HG02885 (cell line): ENCODE measurements at regions not wholly inside any gene's neighbourhood (a gene's known extent, or its start where the extent isn't known, plus 50 kb on each side); places are given as distances from the start of the nearest gene placed in this dataset.

Experiments used
- ATAC-seq: cut with Tn5 transposase; IDR thresholded peaks from one replicate; pipeline ENCODE4 v1.9.1; 2021; ENCODE audit warnings: mild to moderate bottlenecking; ENCODE audit not compliant: unreplicated experiment, poor library complexity

DNA sequence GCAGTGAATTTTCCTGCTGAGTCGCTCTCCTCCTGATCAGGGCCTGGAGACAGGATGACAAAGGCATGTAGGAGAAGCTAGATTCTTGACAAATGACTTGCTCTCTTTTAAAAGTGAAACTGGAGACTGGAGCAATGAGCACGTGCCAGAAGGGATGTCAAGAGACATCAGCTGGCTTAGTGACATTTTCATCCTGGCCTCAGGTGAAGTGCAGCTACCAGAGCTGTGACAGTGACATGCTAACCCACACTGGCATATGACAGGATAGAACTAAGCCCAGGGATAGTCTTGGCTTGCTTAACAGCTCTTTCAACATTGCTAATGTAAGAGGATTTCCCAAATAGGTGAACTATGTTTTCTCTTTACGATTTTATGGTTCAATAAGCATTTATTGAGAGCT lies 757.5 kb upstream of the DDX18 start:
- no peak for ATAC-seq

DNA sequence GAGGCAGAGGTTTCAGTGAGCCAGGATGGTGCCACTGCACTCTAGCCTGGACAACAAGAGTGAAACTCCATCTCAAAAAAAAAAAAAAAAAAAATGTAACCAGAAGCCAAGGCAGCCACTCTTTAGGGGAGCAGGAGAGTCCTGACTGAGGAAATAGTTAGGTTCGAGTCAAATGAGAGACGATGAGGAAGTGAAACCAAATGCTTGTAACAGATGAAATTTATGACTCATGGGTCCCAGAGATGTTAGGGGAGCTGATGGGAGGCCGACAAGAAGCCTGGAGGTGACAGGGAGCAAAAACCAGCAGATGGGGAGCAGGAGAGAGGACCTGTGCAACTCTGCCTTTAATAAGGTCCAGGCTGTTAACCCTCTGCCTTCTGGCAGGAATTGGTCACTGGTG lies 756.1 kb upstream of the DDX18 start:
- peak; percentile 97 for ATAC-seq

DNA sequence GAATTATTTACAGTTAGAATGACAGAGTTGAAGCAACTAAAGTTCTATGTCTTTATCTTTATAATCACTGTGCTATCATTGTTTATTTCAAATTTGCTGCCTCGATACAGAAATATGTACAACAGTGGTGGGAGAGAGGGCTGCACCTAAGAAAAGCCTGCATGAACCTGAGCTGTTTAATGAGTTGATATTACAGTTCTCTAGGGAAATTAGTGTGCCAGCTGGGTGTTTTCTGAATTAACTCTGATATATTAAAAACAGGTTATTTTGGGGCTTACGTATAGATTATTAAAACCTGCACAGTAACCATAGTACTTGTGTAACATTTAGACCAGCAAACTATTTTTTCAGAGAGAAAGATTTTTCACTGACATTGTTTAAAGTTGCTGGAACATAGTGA lies 750.5 kb upstream of the DDX18 start:
- ATAC-seq, result no peak

DNA sequence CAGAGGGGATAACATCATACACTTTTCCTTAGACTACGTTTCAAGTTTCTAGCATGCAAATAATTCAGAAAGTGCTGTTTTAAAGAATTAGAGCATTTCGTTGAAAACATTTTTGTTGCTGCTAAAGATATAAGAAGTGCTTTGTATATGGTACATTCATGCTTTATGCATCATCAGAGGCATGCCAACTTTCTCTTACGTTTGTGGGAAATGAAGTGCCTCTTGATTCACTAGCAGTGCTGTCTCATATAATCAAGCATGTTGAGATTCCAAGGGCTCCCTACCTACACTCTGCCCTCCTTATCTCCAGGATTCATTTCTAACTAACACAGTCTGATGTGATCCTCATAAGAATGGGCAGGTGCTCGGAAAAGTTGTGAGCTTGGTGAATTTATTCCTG lies 748.6 kb upstream of the DDX18 start:
- ATAC-seq, result no peak

DNA sequence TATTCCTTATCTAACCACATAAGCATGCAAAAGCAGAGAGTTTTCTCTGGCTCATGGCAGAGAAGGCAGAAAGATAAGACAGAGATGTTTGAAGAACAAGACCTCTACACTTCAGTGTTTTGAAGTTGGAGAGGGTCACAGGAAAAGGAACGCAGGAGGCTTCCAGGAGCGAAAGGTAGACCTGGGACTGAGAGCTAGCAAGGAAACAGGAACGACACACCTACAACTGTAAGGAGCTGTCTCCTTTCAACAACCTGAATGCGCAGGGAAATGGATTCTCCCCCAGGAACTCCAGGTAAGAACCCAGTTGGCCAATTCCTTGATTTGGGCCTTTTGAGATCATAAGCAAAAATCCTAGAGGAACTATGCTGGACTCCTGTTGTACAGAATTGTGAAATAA lies 746.6 kb upstream of the DDX18 start:
- ATAC-seq, result no peak

DNA sequence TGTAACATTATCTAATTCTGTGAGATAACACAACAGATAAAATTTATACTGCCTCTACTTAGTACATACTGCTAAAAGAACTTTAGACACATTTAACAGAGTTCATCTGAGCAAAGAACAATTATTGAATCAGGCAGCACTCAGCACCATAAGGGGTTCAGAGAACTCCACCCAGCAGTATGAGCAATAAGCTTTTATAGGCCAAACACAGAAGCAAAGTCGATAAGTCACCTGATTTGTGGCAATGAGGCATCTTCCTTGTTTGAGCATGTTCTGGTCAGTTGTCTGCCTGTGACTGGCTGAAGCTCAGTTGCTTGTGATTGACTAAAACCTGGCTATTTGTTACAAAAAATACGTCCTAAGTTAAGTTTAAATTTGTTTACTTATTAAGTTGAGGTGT lies 746.1 kb upstream of the DDX18 start:
- no peak for ATAC-seq

DNA sequence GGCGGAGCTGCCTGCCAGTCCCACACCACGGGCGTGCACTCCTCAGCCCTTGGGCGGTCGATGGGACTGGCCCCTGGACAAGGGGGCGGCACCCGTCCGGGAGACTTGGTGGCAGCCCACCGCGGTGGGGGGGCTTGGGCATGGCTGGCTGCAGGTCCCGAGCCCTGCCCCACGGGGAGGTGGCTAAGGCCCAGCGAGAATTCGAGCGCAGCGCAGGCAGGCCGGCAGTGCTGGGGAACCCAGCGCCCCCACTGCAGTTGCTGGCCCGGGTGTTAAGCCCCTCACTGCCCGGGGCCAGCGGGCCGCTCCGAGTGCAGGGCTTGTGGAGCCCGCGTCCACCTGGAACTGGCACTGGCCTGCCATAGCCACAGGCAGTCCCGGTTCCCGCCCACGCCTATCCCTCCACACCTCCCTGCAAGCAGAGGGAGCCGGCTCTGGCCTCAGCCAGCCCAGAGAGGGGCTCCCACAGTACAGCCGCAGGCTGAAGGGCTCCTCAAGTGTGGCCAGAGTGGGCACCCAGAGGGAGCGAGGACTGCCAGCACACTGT lies 742.9 kb upstream of the DDX18 start:
- ATAC-seq, result no peak

DNA sequence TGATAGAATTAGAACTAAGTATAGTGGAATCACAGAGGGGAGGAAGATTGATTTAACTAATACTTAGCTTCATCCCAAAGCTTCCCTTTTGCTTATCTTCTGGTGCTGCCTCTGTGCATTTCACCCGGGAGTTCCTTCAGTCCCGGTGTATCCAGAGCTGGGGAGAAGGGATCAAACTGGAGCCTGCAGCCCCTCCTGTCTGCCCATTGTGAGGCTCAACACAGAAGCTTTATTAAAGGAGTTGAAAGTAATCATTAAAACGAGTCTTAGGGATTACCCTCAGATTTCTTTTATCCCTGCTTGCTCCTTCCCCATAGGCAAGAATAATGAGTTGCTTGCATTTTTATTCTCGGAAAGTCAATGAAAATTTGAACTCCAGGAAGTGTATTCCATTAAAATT lies 739.7 kb upstream of the DDX18 start:
- ATAC-seq, result no peak

DNA sequence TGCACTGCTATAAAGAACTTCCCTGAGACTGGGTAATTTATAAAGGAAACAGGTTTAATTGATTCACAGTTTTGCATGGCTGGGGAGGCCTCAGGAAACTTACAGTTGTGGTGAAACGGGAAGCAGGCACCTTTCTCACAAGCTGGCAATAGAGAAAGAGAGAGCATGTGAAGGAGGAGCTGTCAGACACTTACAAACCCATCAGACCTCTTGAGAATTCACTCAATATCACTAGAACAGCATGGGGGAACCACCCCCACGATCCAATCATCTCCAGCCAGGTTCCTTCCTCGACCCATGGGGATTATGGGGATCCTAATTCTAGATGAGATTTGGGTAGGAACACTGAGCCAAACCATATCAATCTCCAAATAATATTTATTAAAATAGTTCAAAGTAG lies 729.2 kb upstream of the DDX18 start:
- no peak for ATAC-seq

DNA sequence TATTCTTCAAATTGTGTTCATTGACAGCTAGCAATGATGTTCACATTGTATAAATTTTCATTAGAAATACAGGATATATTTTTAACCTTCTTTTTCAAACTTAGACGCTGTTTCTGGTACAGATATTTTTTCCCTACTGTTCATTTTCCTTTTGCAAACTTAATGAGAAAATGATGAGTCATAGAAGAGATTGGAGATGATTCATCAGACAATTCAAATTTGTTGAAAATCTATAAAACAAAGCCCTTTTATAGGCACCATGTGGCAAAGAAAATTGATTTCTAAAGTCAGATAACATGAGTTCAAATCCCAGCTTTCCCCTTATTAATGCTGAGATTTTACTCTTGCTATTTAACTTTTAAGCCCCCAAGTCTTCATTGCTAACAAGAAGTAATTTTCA lies 728.8 kb upstream of the DDX18 start:
- ATAC-seq, result no peak

DNA sequence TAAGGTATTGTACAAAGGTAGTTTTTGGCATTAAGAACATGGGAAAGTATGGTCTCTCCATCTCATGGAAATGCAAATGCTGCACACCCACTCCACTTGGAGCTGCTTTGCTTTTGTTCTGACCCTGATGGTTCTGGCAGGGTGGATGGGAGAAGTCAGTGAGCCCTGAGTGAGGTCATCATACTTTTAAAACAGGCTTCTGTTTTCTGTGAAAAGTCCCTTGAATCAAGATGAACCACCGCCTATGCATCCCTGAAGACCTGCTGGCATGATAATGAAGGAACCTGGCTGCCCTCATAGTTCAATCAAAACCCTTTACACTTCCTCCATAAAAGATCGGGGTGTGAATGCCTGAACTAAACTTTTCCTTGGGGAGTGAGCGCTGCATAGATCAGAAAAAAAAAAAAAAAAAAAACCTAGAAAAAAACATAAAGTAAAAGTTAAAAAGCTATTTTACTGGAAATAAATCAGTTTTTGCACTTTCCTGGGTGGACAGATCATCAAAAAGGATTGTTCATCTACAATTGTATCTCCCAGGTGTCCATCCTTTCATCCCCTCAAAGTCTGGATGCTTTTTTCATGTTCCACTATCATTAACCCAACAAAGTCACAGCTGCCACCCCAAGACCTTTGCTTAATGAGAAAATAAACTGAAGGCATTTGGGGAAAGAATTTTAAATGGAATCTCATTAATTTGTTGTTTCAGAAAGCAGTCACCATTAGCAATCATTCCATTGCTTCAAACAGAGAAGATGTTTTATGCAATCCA lies 728.1 kb upstream of the DDX18 start:
- ATAC-seq, result no peak

DNA sequence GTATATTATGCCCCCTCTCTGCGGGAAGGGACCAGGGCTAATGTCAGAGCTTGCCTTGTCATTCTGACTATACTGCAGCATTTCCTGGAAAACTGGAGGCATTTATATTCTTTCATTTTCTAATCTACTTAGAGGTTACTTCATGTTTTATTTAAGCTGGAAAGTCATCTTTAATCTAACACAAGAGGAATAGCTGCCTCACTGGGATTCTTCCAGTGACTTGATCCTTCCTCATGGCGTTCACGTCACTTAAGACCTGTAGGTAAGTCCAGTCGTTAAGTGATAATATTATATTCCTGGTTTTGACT lies 727.6 kb upstream of the DDX18 start:
- ATAC-seq, result no peak

DNA sequence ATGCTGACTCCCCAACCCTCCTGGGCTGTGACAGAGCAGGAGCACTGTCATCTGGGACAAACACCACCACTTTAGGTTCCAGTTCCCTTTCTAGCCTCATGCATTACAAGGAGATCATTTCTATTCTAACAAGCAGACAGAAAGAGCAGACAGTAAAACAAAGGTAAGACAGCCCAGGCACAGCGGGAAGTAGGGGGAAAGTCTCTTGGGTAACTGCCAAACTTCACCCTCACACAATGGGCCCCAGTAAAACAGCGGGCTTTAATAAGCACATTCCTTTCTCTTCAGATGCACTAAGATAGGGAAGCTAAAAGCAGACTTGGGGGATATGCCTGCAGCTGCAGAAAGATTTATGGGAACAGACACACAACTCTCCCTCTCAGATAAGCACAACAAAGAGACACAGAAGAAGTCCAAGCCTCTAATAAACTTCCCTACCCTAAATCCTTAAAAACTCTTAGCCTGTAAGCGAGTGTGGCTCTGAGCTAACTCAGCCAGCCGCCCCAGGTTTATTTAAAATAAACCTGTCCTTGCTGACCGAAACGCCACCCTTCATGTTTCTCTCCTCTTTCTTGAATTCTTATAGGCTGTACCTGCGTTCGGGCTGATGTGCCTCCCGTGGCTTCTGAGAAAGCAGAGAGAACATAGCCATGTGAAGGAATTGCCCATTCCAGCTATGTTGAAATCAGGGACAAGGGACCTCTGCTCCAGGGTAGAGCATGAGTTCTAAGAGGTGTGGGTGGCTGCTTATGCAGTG lies 726.8 kb upstream of the DDX18 start:
- no peak for ATAC-seq

DNA sequence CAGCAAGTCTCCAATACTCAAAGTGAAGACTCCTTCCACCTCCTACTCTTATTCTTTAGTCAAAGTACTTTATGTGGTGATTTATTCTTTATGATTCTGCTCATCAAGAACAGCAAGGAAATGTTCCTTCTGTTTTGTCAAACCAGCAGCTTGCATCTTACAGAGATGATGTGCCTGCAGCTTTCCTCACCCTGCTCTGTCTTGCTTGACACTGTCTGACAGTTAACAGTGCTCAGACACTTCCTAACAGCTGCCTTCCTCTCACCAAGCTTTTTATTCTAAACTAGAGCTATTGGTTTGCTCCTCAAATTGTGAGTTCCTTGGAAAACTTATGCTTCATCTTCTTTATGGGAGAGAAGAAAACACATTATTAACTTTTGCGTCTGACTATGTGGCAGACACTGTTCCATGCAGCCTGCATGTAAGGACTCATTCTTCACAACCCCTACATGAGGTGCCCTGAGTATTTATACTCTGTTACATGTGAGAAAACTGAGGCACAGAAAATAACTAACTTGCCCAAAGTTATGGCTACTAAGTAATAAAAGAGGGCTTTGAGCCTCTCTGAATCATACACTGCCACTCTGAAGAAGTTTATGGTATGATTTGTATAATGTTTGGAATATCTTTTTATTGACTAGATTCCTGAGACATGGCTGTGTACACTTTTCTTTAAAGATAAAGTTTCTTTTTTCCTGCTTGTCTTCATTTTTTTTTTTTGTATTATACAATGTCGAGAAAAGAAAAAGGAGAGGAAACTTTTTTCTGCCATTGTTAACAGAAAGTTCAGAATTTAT lies 723.3 kb upstream of the DDX18 start:
- no peak for ATAC-seq

DNA sequence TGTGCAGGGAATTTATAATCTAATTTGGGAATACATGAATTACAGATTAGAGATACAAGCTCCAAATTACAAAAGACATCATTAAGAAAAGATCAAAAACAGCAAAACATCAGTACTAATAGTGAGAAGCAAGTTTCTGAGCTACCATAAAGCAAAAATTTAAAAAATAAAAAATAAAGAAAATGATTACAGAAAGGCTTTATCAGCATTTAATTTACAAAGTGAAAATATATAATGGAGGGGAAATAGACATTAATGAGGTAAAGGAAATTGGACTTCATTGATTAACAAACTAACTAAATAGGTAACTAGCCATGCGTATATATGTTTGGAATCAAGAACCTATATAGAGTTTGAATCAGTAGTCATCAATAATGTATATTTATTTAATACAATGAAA lies 712.9 kb upstream of the DDX18 start:
- no peak for ATAC-seq

DNA sequence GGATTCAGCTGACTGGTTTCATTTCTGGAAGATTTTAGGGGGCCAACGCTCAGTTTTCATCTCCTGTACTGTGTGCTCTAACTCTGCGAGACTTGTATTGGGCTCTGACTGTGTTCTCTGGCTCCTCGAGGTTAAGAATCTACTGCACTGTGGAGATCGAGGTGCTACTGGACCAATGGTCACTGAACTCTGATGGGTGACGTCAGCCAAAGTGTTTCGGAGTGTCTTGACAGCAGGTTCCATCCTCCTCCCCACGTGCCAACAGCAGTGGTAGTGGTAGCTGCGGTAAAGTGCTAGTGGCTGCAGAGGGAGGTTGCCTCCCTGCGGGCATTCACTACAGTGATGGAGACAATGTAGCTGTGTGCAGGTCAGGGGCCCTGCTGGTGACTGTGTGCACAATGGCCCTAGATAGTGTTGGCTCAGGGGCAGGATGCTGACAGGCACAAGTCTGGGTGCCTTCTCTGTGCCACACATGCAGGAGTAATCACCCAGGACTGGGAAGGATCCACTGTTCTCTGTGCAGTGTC lies 705.7 kb upstream of the DDX18 start:
- ATAC-seq, result no peak

DNA sequence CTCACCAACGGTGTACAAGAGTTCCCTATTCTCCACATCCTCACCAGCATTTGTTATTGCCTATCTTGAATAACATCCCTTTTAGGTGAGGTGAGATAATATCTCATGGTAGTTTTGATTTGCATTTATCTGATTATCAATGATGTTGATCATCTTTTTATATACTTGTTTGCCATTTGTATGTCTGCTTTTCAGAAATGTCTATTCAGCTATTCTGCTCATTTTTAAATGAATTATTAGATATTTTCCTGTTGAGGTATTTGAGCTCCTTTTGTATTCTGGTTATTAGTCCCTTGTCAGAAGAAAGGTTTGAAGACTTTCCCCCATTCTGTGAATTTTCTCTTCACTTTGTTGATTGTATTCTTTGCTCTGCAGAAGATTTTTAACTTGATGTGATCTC lies 695.5 kb upstream of the DDX18 start:
- no peak for ATAC-seq

DNA sequence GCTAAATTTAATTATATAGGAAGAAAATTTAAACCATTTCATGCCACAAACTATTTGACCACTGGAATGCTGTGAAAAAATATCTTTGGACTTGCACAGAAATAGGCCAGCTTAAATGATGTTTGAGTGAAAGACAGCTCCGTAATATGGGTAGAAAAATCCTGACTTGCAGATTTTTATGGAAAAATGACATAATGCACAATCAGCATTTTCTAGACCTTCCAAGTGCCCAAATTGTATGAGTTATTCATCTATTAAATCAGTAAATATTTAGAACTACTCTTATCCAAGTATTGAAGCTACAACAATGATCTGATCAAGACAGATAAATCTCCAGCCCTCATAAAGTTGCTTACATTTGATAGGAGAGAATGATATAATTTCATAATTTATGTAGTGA lies 691.1 kb upstream of the DDX18 start:
- ATAC-seq, result no peak

DNA sequence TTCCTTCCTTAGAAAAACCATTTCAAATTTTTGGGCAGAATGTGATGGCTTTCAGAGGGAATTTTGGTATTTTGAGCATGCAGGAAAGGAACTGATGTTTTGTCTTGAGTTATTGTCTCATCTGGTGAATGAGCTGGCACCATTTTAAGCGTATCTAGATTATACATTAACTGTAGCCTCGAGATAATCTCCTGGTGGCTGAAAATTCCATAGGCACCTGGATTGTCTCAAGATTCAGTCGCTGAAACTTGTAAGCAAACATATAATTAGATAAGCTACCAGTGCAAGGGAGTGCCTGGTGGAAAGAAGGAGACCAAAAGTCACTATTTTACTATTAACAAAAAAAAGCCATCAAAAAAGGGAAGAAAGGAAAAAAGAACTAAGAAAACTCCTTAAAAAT lies 687.8 kb upstream of the DDX18 start:
- no peak for ATAC-seq

DNA sequence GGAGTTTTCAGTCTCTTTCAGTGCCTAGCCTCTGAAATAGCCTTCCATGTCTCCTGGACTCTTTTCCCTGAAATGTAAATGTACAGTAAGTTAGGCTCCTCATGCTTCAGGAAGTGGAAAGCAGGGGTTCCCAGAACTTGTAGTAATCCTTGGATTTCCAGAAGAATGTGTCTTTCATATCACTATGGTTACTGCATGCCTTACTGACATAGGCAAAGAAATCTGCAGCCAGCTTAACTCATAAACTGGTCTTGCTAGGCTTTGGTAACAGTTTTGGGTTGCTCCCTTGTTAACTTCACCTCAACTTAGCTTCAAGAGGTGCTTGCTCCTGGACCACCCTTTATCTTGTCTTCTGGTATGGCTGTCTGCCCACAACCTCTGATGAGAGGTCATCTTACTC lies 686.8 kb upstream of the DDX18 start:
- ATAC-seq, result no peak

DNA sequence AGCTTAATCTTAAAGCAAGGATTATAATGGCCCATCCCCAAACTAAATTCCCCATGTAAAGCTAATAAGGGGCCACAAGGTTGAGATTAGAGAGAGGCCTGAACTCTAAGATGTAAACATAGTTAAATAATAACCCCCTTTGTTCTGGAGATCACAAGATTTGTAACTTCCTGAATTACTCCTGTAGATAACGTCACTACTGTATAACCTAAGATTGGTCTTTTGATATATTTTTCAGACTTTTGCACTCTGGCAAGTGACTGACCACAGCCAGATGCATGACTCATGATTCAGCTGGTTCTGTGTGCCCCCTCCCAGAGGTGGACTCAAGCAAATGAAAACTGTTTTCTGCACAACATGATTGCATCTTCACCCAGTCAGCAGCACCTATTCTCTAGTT lies 686.0 kb upstream of the DDX18 start:
- ATAC-seq, result no peak
